GM12874 (cell line): ENCODE measurements at regions not wholly inside any gene's neighbourhood (a gene's known extent, or its start where the extent isn't known, plus 50 kb on each side); places are given as distances from the start of the nearest gene placed in this dataset.

Source experiments
- TF ChIP-seq, protein P1 (sequence below): IDR thresholded peaks from 2 replicates; pipeline ENCODE4 v1.5.1; 2011; ENCODE audit warnings: low read depth, mild to moderate bottlenecking, control low read depth, low read length, moderate library complexity; ENCODE audit not compliant: insufficient read depth

DNA sequence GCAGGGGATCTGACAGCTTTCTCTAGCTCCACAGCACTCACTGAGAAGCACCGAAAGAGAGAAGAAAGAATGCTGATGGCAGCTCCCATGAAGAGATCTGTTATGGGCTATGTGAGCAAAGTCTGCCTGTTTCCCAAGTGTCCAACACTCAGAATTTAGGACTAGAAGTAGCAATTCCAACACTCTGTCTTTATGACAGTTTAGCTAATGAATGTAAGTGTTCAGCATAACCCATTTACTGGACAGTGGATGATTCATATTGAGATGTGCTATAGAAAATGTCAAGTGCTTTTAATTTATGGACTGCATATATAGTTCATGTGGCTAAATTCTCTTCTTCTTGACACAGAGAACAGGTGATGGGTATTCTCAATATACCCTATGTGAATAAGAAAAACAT, 683.1 kb upstream of the ZNF608 start:
- TF ChIP-seq, protein P1, sequence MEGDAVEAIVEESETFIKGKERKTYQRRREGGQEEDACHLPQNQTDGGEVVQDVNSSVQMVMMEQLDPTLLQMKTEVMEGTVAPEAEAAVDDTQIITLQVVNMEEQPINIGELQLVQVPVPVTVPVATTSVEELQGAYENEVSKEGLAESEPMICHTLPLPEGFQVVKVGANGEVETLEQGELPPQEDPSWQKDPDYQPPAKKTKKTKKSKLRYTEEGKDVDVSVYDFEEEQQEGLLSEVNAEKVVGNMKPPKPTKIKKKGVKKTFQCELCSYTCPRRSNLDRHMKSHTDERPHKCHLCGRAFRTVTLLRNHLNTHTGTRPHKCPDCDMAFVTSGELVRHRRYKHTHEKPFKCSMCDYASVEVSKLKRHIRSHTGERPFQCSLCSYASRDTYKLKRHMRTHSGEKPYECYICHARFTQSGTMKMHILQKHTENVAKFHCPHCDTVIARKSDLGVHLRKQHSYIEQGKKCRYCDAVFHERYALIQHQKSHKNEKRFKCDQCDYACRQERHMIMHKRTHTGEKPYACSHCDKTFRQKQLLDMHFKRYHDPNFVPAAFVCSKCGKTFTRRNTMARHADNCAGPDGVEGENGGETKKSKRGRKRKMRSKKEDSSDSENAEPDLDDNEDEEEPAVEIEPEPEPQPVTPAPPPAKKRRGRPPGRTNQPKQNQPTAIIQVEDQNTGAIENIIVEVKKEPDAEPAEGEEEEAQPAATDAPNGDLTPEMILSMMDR, result no peak

DNA sequence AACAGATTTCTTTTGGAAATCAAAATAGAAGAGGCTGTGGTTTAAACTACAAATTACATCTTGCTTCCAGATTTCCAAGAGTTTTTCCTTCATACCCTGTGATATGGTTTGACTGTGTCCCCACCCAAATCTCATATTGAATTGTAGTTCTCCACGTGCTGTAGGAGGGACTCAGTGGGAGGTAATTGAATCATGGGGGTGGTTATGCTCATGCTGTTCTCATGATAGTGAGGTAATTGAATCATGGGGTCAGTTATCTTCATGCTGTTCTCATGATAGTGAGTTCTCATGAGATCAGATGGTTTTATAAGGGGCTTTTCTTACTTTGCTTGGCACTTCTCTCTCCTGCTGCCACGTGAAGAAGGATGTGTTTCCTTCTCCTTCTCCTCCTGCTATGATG, 687.0 kb upstream of the ZNF608 start:
- TF ChIP-seq, protein P1, result no peak

DNA sequence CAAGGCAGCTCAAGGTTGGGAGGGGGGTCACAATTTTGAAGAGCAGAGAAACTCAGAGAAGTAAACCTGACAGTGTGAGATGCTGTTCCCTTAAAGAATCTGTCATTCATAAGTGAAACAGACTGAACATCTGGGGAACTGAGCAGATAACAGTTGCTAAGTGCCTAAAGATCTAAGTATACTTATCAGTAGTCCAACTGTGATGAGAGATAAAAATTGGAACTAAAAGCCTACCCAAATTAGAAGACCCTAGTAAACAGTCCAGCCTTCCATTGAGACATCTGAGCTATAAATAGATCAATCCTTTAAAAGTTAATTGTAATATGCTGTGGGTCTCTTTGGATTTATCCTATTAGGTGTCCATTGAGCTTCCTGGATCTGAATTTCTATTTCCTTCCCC, 692.8 kb upstream of the ZNF608 start:
- TF ChIP-seq, protein P1, result no peak

DNA sequence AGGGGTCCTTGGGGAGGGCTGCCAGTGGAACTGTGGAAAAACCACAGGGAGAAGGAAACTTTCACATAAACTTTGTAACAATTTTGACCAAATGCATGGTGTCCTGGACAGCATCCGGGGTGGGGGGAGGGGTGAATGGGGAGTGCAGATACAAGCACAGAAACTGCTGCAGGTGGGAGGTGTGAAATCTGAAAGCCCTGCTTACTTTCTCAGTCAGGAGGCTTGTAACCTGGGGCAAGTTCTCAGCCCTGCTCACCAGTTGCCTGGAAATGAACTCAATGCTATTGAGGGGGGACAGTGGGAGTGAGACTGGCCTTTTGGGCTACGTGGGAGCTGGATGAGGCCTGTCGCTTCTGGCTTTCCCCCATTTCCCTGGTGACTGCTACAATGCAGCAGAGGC, 694.5 kb upstream of the ZNF608 start:
- TF ChIP-seq, protein P1, result no peak

DNA sequence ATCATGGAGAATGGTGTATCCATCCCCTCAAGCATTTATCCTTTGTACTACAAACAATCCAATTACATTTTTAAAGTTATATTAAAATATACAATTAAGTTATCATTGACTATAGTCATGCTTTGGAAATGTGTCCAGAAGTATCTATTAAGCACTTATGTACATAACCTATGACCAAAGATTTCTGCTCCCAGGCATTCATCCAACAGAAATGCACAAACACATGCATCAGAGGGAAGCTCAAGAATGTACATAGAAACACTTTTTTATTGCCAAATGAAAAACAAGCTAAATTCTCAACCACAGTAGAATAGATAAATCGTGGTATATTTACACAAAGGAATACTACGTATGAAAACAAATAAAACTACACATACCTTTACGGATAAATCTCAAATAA, 700.5 kb upstream of the ZNF608 start:
- TF ChIP-seq, protein P1, result no peak

DNA sequence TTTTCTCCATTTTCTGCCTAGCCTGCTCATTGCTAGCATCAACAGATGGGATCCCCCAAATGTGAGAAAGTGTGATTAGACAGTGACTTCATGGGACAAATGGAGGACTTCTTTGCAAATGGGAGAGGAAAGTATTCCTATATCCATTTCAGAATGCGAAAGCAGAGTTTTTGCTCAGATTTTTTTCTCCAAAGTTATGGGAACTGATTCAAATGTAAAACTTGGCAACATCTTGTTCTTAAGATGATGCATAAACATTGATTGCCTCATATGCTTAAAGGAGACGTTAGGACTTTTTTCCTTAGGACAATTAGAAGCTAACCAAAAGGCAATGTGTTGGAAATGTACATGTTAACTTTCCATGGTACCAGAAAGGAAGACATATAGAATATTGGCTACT, 704.3 kb upstream of the ZNF608 start:
- TF ChIP-seq, protein P1, result no peak

DNA sequence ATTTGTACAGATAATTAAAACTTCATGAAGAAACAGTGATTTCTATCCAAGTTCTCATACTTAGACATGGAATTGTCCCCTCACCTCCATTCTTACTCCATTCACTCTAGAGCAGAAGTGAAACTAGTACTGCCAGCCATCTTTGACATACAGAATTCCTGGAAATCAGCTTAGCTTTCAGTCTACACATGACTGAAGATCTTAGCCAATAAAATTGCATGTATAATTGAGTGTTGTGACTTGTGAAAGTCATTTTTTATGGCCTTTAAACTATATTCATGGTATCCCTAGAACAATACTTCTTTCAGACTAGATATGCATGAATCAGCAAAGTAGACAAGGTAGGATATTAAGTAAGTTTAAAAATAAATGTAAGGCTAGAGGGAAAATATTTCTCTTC, 705.2 kb upstream of the ZNF608 start:
- TF ChIP-seq, protein P1, result no peak

DNA sequence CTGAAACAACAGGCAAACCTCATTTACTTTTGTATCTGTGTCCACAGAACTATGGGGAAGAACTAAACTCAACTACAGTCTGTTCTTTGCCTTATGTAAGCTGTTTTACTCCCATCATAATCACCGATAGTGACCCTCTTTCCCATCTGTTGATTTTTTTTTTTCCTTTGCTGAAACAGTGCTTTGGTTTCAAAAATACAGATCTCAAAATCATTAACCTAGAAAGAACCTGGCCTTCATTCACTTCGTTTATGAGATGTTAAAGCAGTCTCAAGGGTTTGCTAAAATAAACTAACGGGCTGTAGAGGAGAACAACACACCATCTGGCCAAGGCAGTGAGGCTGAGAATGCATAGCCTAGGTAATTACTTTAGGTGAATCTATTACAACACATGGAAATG, 706.6 kb upstream of the ZNF608 start:
- TF ChIP-seq, protein P1, result no peak
